DMS53 treated with DMSO at 0.1 percent for 48 hours (cell line): ENCODE measurements at regions not wholly inside any gene's neighbourhood (a gene's known extent, or its start where the extent isn't known, plus 50 kb on each side); places are given as distances from the start of the nearest gene placed in this dataset.

Experiments used
- DNase-seq: peaks from one replicate; lab custom pipeline; 2025; ENCODE audit not compliant: unreplicated experiment; lab: John Stamatoyannopoulos, UW

GRCh38 chr4:114728426-114728825, 129.8 kb downstream of the UGT8 start:
- no peak for DNase-seq

- DNase-seq = no peak
Observed at GRCh38 chr4:114729068-114729738, 130.6 kb downstream of the UGT8 start.

- no peak for DNase-seq
Observed at GRCh38 chr4:114734594-114734993, 136.0 kb downstream of the UGT8 start.

GRCh38 chr4:114752391-114753165, 154.0 kb downstream of the UGT8 start:
- no peak for DNase-seq

- DNase-seq = peak; percentile 1
Observed at GRCh38 chr4:114754616-114755015, 156.0 kb downstream of the UGT8 start.

- DNase-seq = no peak
Observed at GRCh38 chr4:114758066-114758465, 159.5 kb downstream of the UGT8 start.

GRCh38 chr4:114768501-114768900, 169.9 kb downstream of the UGT8 start:
- no peak for DNase-seq

- no peak for DNase-seq
Observed at GRCh38 chr4:114770624-114771023, 172.0 kb downstream of the UGT8 start.

GRCh38 chr4:114773339-114773738, 174.7 kb downstream of the UGT8 start:
- no peak for DNase-seq
